ENCODE measurements at regions not wholly inside any gene's neighbourhood (a gene's known extent, or its start where the extent isn't known, plus 50 kb on each side); places are given as distances from the start of the nearest gene placed in this dataset.

DNA sequence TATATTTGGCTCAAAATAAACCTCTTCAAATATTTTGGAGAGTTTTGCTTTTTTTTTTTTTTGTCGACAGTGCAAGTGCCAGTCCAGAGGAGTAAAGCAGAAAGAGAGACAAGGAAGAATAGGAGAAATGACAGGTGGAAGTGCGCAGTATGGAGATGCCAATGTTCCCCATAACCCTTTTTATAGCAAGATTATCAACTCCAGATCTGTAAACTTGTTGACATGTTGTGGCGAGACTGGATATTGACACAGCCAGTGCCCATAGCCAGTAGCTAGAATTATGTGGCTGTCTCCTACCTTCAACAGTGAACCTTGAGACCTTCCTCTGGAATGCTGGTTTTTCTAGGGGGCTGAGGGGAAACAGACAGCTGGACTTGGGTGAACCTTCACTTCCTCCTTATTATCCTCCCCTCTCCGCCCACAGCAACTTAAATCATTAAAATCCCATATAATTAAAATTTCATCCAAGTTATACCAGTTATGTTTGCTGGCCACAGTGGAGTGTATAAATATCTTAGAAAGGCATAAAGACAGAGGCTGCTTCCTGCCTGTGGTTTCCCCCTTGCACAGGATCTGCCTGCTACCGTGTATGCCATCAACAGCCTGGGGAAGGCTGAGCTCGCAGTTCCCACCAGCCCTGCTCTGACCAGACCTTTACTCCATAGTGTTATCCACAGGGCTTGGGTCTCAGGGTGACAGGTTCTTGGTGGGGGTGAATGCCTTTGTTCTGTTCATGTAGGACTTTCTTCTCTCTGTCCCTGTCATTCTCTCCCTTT is 112.3 kb upstream of the ANKH start:
- DNase-seq (ENCODE audit: low read depth) = no peak

DNA sequence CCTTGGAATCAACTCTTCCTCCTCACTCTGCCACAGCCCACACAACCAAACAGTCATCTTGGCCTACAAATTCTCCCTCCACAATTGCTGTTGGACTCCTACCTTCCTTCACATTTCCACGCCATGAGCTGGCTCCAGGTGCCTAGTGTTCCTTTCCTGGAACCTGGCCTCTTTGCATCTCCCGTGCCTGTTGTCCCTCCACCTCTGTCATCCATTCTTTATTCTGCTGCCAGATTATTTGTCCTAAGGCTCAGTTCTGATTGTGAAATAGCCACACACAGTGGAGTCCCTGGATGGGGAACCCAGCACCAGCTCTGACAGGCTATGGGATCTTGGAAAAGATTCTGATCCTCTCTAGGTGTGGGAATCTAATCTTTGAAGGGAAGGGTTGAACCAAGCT is 109.1 kb upstream of the ANKH start:
- DNase-seq (ENCODE audit: low read depth) = no peak

DNA sequence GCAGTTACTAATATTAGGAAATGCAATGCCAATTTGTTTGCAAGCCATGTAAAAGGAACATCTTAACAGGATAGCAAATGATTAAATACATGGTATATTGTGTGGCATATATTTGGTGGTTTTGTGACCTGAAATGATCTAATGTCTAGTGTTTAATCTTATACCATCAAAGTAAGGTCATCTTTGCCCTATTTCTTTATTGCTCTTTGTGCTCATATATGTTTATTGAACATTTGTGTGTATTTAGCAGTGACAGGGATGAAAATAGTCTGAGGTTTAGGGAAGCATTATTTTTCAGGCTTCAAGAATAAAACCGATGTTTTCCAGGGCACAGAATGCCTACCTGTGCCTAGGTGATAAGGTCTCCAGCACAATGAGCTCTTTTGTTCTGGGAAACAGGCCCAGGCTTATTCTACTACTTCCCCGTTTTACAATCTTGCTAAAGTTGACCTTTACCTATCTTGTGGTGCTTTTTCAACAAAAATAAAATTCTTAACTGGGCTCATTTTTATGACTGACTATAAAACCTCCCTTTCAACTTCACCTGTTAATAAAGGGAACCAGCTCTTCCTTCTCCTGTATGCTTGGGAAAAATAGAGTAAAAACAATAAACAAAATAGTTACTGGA is 105.6 kb upstream of the ANKH start:
- no peak for DNase-seq (ENCODE audit: low read depth)

DNA sequence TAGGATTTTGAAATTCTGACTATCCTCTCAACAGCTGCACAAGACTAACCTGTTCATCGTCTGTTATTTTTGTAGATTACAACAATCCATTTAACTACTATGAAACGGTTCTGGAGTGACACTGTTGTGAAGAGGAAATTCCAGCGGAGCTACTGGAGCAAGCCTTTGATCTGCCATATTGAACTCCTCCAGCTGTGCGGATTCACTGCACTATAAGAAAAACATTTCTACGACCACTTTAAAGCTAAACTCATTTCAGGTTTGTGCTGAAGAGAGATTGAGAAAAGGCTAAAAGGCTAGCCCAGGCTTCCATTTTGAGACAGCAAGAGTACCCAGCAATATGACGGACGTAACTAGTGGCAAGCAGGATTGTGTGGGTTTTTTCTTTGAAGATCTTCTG is 104.9 kb upstream of the ANKH start:
- DNase-seq (ENCODE audit: low read depth) = no peak

DNA sequence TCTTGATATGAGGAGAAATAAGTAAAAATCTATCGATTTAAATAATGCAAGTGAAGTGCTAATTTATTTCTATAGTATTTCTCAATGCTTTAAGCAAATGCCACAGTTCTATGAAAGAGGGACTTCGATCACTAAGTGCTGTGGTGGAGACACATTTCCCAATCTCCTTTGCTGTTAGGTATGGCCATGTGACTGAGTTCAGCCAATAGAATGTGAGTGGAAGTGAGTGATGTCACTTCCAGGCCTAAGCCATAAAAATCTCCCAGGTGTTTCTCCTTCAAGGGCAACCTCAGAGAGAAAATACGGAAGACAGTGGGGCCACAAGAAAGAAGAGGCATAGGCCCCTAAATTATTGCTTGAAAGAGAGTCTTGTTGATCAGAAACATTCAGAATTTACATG is 100.3 kb upstream of the ANKH start:
- no peak for DNase-seq (ENCODE audit: low read depth)

DNA sequence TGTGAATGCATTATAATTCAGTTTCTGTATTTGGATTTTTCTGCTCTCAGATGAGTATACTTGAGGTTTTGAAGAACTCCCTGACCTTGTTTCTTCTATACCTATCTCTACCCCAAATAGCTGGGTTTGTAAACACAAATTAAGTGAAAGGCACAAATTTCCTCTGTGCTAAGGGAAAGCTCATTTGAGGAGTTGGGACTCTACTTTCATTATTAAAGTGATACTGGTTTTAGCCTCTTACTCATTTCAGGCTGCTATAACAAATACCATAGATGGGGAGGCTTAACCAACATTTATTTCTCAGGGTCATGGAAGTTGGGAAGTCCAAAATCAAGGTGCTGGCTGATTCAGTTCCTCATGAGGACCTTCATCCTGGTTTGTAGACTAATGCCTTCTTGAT is 97.2 kb upstream of the ANKH start:
- DNase-seq (ENCODE audit: low read depth) = no peak

DNA sequence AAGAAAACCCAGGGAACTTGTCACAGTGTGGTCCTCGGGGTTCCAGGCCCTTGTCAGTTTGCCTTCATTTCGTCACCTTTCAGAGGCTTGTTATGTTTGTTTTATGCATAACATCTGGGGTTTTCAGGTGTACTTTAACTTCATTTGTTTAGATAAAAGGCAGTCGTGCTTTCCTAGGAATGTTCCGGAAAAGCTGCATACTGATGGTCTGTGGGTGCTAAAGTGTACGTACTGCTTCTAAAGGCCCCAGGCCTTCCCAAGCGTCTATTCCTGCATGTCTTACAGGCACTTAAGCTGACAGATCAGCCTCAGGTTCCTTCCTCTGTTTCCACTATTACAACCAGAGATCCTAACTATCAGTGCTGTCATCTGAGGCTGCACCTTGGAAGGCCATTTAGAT is 95.6 kb upstream of the ANKH start:
- DNase-seq (ENCODE audit: low read depth) = no peak

DNA sequence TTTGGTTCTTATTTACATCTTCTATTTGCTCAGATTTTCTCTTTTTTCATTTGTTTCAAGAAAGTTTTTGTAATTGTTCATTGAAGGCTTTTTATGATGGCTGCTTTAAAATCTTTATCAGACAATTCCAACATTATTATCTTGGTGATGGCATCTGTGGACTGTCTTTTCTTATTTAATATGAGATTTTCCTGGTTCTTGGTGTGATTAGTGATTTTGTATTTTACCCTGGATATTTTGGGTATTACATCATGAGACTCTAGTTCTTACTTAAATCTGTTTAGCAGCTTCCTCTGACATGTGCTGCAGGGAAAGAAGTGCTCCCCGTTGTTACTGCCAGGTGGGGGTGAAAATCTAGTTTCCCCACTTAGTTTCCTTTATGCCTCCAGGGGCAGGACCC is 94.2 kb upstream of the ANKH start:
- DNase-seq (ENCODE audit: low read depth) = no peak

DNA sequence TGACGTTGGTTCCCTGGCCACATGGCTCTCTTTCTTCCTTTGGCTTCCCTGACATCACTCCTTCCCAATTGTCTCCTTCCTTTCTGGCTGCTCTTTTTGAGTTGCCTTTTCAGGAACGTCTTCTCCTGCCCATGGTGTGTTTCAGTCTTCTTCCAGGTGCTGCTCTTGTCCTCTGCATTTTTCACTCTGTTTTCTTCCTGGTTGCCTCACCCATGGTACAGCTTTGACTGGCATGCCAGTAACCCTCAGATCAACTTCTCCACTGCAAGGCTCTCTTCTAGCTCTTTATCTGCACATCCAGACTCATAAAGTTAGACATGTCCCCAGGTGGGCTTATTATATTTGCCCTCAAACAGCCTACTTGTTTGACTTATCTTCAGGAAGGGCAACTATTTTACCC is 91.0 kb upstream of the ANKH start:
- no peak for DNase-seq (ENCODE audit: low read depth)

DNA sequence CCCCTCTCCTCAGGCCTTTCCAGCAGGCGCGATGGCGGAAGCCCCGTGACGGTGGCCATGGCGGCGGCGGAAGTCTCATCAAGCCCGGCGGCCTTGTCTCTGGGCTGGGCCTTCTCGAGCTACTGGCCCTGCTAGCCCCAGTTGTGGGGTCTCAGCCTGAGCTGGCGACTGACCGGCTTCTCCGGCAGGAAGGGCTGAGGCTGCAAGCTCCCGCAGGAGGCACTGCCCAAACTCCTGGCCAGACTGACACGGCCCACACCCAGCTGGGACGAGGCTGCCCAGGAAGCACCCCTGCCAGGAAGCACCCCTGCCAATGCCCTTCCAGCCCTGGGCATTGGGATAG is 88.5 kb upstream of the ANKH start:
- no peak for DNase-seq (ENCODE audit: low read depth)

DNA sequence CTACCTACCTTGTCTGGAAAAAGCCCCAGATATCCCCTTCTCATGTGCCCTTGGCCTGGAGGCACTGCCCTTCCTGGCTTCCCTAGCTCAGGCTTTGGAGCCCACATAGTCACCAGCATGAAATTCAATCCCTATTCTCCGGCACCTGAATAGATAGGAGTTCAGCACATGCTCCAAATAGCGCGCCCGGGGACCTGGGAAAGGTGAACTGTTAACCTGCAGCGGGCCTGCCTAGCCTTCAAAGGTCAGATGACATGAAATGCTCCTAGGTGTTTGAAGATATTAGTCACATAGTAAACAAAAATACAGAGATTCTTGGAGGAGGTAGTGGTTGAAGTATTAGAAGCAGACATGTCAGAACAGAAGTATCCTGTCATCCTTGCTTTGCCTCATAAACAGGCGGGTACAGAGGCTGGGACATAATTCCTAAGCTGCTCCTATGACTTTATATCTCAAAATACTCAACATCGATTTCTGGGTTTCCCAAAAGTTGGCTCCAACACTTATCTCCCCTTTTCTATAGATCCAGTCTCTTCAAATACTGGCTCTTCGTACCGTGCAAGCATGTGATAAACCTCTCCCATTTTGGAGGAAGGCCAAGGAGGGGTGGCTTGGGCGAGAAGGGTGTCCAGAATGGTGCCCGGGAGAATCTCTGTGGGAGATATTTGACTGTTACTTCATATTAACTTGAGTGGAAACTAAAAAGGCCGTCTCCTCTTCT is 88.0 kb upstream of the ANKH start:
- no peak for DNase-seq (ENCODE audit: low read depth)

DNA sequence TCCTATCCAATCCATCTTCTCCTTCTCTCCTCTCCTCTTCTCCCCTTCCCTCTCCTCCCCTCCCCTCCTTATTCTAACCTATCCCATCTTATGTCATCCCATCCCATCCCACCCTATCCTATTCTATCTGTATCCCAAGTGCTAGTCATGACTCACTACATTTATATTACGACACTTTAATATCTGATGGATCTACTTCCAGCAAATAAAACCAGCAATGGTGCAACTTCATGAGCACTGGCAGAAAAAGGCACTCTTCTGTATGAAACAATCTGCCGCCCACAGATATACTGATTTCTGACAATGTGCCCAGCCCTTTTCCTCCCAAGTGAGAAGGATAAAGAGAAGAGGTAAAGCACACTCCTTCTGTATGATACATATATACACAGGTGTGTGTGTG is 86.6 kb upstream of the ANKH start:
- no peak for DNase-seq (ENCODE audit: low read depth)

DNA sequence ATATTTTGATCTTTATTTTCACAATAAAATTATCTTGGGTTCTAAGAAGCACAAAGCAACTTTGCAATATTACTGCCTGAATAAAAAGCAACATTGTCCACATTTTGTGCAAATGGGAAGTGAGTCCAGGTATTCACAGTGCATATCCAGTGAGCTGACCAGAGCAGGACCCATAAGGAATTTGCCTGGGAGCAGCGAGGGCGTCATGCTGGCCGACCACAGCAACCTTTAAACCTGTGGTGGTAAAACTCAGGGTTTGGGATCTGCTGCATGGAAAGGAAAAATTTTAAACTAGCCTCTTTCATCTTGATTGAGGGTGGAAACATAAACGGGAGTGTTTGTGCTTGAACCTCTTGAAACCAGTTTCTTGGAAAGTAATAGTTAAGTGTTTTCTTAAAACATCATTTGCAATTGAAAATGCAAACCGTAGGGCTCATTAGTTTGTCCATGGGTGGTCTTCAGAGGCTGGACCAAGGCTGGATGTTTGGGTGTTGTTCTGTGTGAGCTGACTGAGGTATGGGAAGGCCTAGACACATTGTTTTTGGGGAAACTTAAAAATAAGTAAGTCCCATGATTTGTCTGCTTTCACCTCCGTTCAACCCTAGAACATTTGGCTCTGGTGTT is 85.0 kb upstream of the ANKH start:
- DNase-seq (ENCODE audit: low read depth) = no peak

DNA sequence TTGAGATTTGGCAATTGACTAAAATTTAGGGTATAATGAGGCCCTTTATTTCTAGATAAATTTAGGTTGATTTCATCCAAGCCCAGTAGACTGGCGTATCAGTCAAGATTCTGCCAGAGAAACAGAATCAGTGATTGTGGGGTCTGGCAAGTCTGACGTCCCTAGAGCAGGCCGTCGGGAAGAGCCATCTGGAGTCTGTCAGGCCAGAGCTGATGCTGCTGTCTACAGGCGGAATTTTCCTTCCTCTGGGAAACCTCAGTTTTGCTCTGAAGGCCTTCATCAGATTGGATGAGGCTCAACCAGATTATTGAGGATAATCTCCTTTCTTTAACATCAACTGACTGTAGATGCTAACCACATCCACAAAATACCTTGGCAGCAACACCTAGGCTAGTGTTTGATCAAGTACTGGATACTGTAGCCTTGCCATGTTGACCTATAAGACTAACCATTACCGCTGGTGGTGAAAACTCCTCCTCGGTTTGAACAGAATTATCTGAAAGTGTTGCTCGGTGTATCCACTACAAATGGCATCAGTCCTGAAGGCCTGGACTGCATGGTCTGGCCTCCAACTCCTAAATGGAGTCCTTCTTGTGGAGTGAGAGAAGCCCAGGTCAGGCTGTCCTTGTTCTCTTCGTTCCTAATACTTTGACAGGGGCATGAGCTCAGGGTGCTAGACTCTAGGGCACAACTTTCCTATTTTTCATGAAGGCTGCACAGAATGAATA is 83.2 kb upstream of the ANKH start:
- no peak for DNase-seq (ENCODE audit: low read depth)

DNA sequence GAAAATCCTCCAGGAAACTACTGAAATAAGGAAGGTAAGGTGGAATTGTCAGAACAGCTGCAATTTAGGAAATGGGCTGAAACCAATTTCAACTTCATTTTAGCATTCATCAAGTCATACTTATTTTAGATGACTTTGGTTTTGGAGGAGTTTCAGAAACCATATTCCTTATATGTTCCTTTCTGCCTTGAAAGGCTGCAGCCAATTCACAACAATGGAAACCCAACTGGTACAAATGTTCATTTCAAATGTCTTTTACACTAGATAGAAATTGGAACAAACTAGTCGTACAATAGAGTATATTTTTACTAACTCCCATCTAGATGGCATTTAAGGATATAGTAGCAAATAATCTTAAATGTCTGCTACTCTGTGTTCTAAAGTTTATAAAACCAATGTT is 82.6 kb upstream of the ANKH start:
- no peak for DNase-seq (ENCODE audit: low read depth)

DNA sequence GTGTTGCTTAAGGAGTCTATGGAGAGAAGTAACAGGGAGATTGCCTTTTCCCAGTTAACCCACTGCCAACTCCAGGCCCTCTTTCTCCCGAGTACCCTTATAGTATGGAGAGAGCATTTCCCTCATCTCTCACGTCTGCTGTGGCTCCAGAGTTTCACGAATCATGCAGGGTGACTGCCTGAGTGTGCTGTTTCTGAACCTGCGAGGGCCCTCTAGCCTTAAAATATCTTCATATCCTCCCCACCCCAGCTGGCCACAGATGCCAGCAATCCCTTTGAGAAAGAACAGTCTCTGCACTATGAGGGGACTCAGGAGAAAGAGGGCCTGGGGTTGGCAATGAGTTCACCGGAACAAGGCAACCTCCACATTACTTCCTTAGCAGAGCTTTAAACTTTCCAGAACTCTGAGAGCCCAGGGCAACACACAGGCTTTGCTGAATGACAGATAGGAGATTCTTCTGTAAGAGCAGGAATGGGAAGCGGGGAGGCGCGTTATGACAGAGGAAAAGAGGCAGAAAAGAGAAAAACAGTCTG is 81.6 kb upstream of the ANKH start:
- no peak for DNase-seq (ENCODE audit: low read depth)

DNA sequence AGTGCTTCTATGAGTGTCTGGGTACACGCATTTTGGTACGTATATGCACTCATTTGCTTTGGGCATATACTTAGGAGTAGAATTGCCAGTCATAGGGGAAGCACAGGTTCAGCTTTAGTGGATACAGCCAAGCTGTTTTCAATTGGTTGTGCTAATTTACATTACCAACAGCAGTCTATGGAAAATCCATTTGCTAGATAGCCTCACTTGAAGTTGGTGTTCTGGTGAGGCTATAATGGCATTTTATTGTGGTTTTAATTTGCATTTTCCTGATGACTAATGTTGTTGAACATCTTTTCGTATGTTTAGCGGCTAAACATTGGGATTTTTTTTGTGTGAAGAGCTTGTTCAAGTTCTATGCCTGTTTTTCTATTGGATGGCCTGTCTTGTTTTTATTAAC is 76.8 kb upstream of the ANKH start:
- no peak for DNase-seq (ENCODE audit: low read depth)

DNA sequence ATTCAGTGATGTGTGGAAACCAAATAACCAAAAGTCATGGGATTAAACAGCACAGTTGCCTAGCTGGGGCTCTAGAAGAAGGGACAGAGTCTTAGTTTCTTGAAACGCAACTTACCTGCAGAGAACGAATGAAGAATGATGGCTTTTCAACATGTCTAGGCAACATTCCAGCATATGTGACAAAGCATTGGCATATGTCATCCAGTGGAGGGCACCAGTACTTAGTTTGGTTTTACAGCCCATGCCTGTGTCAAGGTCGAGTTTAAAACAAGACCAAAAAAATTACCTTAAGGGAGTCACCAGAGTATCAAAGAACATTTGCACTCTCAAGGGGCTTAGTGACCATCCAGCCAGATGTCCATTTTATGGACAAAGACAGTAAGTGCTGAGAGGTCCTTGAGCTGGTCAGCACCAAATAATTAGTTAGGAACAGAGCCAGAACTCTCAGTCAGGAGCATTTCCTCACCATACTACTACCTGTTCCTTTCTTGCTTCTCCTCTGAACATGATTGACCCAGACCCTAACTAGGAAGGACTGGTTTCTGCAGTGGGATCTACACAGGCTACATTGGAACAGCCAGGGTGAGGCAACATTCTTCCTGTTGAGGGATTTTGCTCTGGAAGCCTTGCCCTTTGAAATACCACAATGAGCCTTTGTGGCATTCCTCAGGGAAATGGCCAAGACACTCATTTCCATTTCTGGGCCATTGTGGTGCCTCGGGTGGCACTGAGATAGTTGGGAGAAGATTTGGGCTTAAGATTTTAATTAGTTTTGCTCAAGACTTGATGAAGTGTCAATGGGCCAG is 75.4 kb upstream of the ANKH start:
- DNase-seq (ENCODE audit: low read depth) = no peak

DNA sequence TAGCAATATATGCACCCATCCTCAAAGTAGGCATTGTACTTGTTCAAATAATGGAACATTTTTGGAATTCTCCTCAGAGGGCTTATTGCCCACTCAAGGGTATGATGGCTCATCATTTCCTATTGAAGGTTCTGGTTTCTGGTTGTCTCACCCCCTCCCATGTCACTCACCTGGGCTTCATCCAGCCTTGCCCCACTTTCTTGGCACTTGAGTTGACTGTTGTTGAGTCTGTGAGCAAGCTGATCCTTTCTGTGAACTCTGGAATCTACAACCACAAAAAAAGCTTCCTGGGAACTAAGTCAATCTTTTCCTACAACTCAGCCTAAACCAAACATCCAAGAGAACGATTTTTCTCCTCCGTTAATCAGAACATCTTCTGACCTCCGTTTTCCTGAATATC is 73.9 kb upstream of the ANKH start:
- DNase-seq (ENCODE audit: low read depth) = no peak

DNA sequence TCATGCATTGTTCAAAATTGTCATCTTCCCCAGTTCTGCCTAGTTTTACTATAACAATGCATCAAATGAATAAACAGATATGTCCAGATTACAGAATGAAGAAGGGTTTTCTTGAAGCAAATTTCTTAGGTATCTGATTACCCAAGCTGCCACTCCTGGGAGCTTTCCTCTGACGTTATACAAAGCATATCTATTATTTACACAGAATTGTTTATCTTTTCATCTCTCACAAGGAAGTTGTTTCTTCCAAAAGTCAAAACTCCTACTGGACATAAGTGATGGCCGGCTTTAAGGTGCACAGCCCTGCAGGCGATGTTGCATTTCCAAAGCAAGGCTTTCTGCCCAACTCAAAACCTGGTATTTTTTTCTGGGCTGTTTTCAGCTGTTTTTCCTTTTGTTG is 73.4 kb upstream of the ANKH start:
- DNase-seq (ENCODE audit: low read depth) = no peak

DNA sequence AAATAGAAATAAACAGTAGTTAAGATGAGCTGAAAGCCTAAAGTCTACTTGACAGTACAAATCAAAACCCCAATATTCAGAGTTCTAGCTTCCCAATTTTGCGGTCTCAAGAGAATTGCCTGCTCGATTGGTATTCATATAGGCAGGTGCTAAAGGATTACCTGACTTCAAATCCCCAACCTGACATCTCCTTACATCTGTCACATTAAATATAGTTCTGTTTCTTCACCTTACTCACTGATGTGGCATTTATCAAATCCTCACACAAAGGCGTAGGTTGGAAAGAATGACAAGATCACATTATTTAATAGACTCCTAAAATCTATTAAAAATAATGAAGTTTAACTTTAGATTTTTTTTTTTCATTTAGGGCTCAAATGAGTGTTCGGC is 72.8 kb upstream of the ANKH start:
- DNase-seq (ENCODE audit: low read depth) = no peak
